Testis (tissue), 2 donors: ENCODE measurements at regions not wholly inside any gene's neighbourhood (a gene's known extent, or its start where the extent isn't known, plus 50 kb on each side); places are given as distances from the start of the nearest gene placed in this dataset.

ENCODE experiments used
- DNase-seq: peaks from one replicate; pipeline ENCODE4 v3.0.0-alpha.2; 2019
- H3K27ac ChIP-seq, 2 donors: fragments of 200-600 bp; sonication (generic); one replicate each; pipeline ENCODE4 v1.5.1; 2019
- H3K27me3 ChIP-seq: fragments of 200-600 bp; sonication (generic); one replicate; pipeline ENCODE4 v1.5.1; 2019
- H3K36me3 ChIP-seq: fragments of 200-600 bp; sonication (generic); one replicate; pipeline ENCODE4 v1.5.1; 2017; ENCODE audit warnings: low read depth; ENCODE audit errors: missing control alignments
- H3K4me1 ChIP-seq: fragments of 200-600 bp; sonication (generic); one replicate; pipeline ENCODE4 v1.5.1; 2019
- H3K4me3 ChIP-seq, 2 donors: fragments of 200-600 bp; sonication (generic); one replicate each; pipeline ENCODE4 v1.5.1; 2017 to 2019
- H3K9me3 ChIP-seq: fragments of 200-600 bp; sonication (generic); one replicate; pipeline ENCODE4 v1.5.1; 2017
- CTCF ChIP-seq, 3 experiments: fragments of 450-650 bp in 2 of 3; fragments of 200-600 bp in 1 of 3; sonication (generic) in 1 of 3; IDR thresholded peaks; one replicate each; pipeline ENCODE4 v1.5.1; 2016 to 2019; ENCODE audit warnings: antibody characterized with exemption in 3 of 3, mild to moderate bottlenecking in 2 of 3, moderate library complexity in 1 of 3
- POLR2A ChIP-seq: fragments of 450-650 bp; IDR thresholded peaks from one replicate; pipeline ENCODE4 v1.6.1; 2017; ENCODE audit warnings: antibody characterized with exemption, mild to moderate bottlenecking, moderate library complexity
- WGBS, 2 donors: methylation state at CpG; one replicate each; pipeline ENCODE4 v1.1.5; 2018; 5-methylcytosine and 5-hydroxymethylcytosine counted together
- intact Hi-C: fragments of 100-400 bp; cut with DNase I; formaldehyde crosslinking; loops from one replicate; pipeline ENCODE4 v1.15.1; 2023; ENCODE audit warnings: low total_unique reads

GRCh38 chr17:79490530-79490929, 120.3 kb downstream of the RBFOX3 start:
- Histone ChIP-seq H3K36me3 (no peaks in the 10 kb centered on the region), H3K27ac (no peak overlapping the region), H3K4me1 (no peaks in the 10 kb centered on the region), H3K4me3 (no peak overlapping the region), H3K27me3 (no peaks in the 10 kb centered on the region), H3K9me3 (no peaks in the 10 kb centered on the region)
- WGBS, 2 donors = 62 to 65% methylated on average over 1 of the region's 1 CpG
- TF ChIP-seq CTCF (IDR thresholded peaks at IDR 0.05) (no peak), POLR2A (no peak)
- intact Hi-C loops = no loop called here
- no peak for DNase-seq

GRCh38 chr17:79487149-79487548, 123.7 kb downstream of the RBFOX3 start:
- no peak overlapping the region for H3K4me3 ChIP-seq
- no peaks in the 10 kb centered on the region for H3K36me3 ChIP-seq
- H3K27ac ChIP-seq = no peak overlapping the region
- WGBS, 2 donors = 85 to 93% methylated on average over 12 of the region's 12 CpGs
- H3K9me3 ChIP-seq = no peaks in the 10 kb centered on the region
- no peak for DNase-seq
- no peaks in the 10 kb centered on the region for H3K4me1 ChIP-seq
- no peaks in the 10 kb centered on the region for H3K27me3 ChIP-seq
- intact Hi-C loops = no loop called here
- TF ChIP-seq POLR2A (no peak), CTCF (IDR thresholded peaks at IDR 0.05) (no peak)

GRCh38 chr17:79485991-79486390, 124.9 kb downstream of the RBFOX3 start:
- no peak for DNase-seq
- H3K36me3 ChIP-seq = no peaks in the 10 kb centered on the region
- TF ChIP-seq POLR2A (no peak), CTCF (IDR thresholded peaks at IDR 0.05) (no peak)
- H3K4me1 ChIP-seq = no peaks in the 10 kb centered on the region
- intact Hi-C loops = no loop called here
- H3K27me3 ChIP-seq = no peaks in the 10 kb centered on the region
- no peak overlapping the region for H3K4me3 ChIP-seq
- H3K9me3 ChIP-seq = no peaks in the 10 kb centered on the region
- 67 to 71% methylated on average over 6 to 17 of the region's 17 CpGs for WGBS, 2 donors
- H3K27ac ChIP-seq = no peak overlapping the region

GRCh38 chr17:79485419-79485985, 125.3 kb downstream of the RBFOX3 start:
- Histone ChIP-seq H3K27ac (no peak overlapping the region), H3K27me3 (no peaks in the 10 kb centered on the region), H3K4me3 (no peak overlapping the region), H3K9me3 (no peaks in the 10 kb centered on the region), H3K4me1 (no peaks in the 10 kb centered on the region), H3K36me3 (no peaks in the 10 kb centered on the region)
- TF ChIP-seq POLR2A (no peak), CTCF (IDR thresholded peaks at IDR 0.05) (no peak)
- DNase-seq = no peak
- intact Hi-C loops = no loop called here
- WGBS, 2 donors = 71 to 80% methylated on average over 14 to 22 of the region's 22 CpGs
